WTC11 (cell line): ENCODE measurements at regions not wholly inside any gene's neighbourhood (a gene's known extent, or its start where the extent isn't known, plus 50 kb on each side); places are given as distances from the start of the nearest gene placed in this dataset.

ENCODE experiments used
- ATAC-seq: fragments of 200-7000 bp; cut with Tn5 transposase; 2 replicates; pipeline ENCODE4 v1.10.0; 2021; ENCODE audit warnings: mild to moderate bottlenecking, moderate library complexity
- CTCF ChIA-PET: fragments of 300-600 bp; sonication (Branson Sonifier 250); formaldehyde crosslinking; loops from one replicate; lab custom pipeline; 2021; ENCODE audit warnings: antibody characterized with exemption; lab: Charles Lee
- POLR2A ChIA-PET: fragments of 350-600 bp; sonication (Branson Sonifier 250); formaldehyde crosslinking; loops from one replicate; lab custom pipeline; 2021; ENCODE audit warnings: antibody characterized with exemption; lab: Charles Lee
- DNase-seq: peaks from one replicate; pipeline ENCODE4 v3.0.0; 2021; ENCODE audit warnings: low spot score
- H3K27ac Mint-ChIP-seq: 2 replicates; pipeline ENCODE4 v1.8.0; 2021; ENCODE audit warnings: mixed read lengths
- H3K27me3 Mint-ChIP-seq: 2 replicates; pipeline ENCODE4 v1.8.0; 2021; ENCODE audit warnings: low read depth, mild to moderate bottlenecking, moderate library complexity, mixed read lengths
- H3K36me3 Mint-ChIP-seq: 2 replicates; pipeline ENCODE4 v1.8.0; 2021; ENCODE audit warnings: mixed read lengths
- H3K4me1 Mint-ChIP-seq: 2 replicates; pipeline ENCODE4 v1.8.0; 2022; ENCODE audit warnings: mixed read lengths
- H3K4me3 Mint-ChIP-seq: 2 replicates; pipeline ENCODE4 v1.8.0; 2021; ENCODE audit warnings: mild to moderate bottlenecking, moderate library complexity, mixed read lengths
- H3K9me3 Mint-ChIP-seq: 2 replicates; pipeline ENCODE4 v1.8.0; 2021; ENCODE audit warnings: mixed read lengths
- ELF4 ChIP-seq: sonication (generic); formaldehyde crosslinking; IDR thresholded peaks from 2 replicates; pipeline ENCODE4 v1.8.1; 2022; ENCODE audit warnings: low read depth, mild to moderate bottlenecking, moderate library complexity, missing genetic modification reagents
- GRHL2 ChIP-seq: fragments of 250-450 bp; sonication (Bioruptor Pico); IDR thresholded peaks from 2 replicates; pipeline ENCODE4 v1.8.0; 2022; ENCODE audit warnings: mild to moderate bottlenecking, moderate library complexity; ENCODE audit not compliant: insufficient replicate concordance, severe bottlenecking
- JUN ChIP-seq: sonication (generic); formaldehyde crosslinking; IDR thresholded peaks from 2 replicates; pipeline ENCODE4 v1.8.0; 2023; ENCODE audit warnings: mild to moderate bottlenecking, missing genetic modification reagents
- NFYB ChIP-seq: sonication (generic); formaldehyde crosslinking; conservative IDR thresholded peaks from 2 replicates; pipeline ENCODE4 v1.8.0; 2022; ENCODE audit warnings: low read depth, missing genetic modification reagents
- OVOL2 ChIP-seq: fragments of 250-450 bp; sonication (Bioruptor Pico); IDR thresholded peaks from 2 replicates; pipeline ENCODE4 v1.9.0; 2021; ENCODE audit warnings: mild to moderate bottlenecking, borderline replicate concordance
- SOX15 ChIP-seq: fragments of 250-450 bp; sonication (Bioruptor Pico); IDR thresholded peaks from 2 replicates; pipeline ENCODE4 v1.9.0; 2021; ENCODE audit warnings: mild to moderate bottlenecking
- TEAD1 ChIP-seq: sonication (generic); formaldehyde crosslinking; IDR thresholded peaks from 2 replicates; pipeline ENCODE4 v1.8.0; 2022; ENCODE audit warnings: mild to moderate bottlenecking, missing genetic modification reagents
- TEAD4 ChIP-seq: sonication (generic); formaldehyde crosslinking; IDR thresholded peaks from 2 replicates; pipeline ENCODE4 v1.8.0; 2022; ENCODE audit warnings: mild to moderate bottlenecking, missing genetic modification reagents
- ZNF121 ChIP-seq: sonication (generic); formaldehyde crosslinking; IDR thresholded peaks from 2 replicates; pipeline ENCODE4 v1.8.0; 2023; ENCODE audit warnings: missing genetic modification reagents
- ZNF138 ChIP-seq: sonication (generic); formaldehyde crosslinking; conservative IDR thresholded peaks from 2 replicates; pipeline ENCODE4 v1.8.1; 2022; ENCODE audit warnings: mild to moderate bottlenecking, moderate library complexity, missing genetic modification reagents
- ZNF232 ChIP-seq: sonication (generic); formaldehyde crosslinking; IDR thresholded peaks from 2 replicates; pipeline ENCODE4 v1.8.0; 2022; ENCODE audit warnings: mild to moderate bottlenecking, missing genetic modification reagents
- TF ChIP-seq, protein P1 (sequence below): sonication (generic); formaldehyde crosslinking; IDR thresholded peaks from 2 replicates; pipeline ENCODE4 v1.8.1; 2022; ENCODE audit warnings: mild to moderate bottlenecking, moderate library complexity, missing genetic modification reagents
- TF ChIP-seq, protein P2 (sequence below): fragments of 200-600 bp; IDR thresholded peaks from 2 replicates; pipeline ENCODE4 v1.8.0; 2022; ENCODE audit warnings: antibody characterized with exemption
- TF ChIP-seq, protein P3 (sequence below): fragments of 250-450 bp; sonication (Bioruptor Pico); IDR thresholded peaks from 2 replicates; pipeline ENCODE4 v1.9.0; 2021; ENCODE audit warnings: mild to moderate bottlenecking, borderline replicate concordance
- TF ChIP-seq, protein P4 (sequence below): fragments of 250-450 bp; sonication (Bioruptor Pico); IDR thresholded peaks from 2 replicates; pipeline ENCODE4 v2.1.2; 2022; ENCODE audit warnings: mild to moderate bottlenecking, moderate library complexity
- TF ChIP-seq, protein P5 (sequence below): fragments of 250-450 bp; sonication (Bioruptor Pico); IDR thresholded peaks from 2 replicates; pipeline ENCODE4 v1.8.0; 2021; ENCODE audit warnings: mild to moderate bottlenecking
- TF ChIP-seq, protein P6 (sequence below): sonication (generic); formaldehyde crosslinking; IDR thresholded peaks from 2 replicates; pipeline ENCODE4 v1.8.1; 2023; ENCODE audit warnings: mild to moderate bottlenecking, moderate library complexity, missing genetic modification reagents
- TF ChIP-seq, protein P7 (sequence below): sonication (generic); formaldehyde crosslinking; conservative IDR thresholded peaks from 2 replicates; pipeline ENCODE4 v1.8.1; 2023; ENCODE audit warnings: mild to moderate bottlenecking, low read depth, missing genetic modification reagents, moderate library complexity
- TF ChIP-seq, protein P8 (sequence below): sonication (generic); formaldehyde crosslinking; IDR thresholded peaks from 2 replicates; pipeline ENCODE4 v1.8.0; 2022; ENCODE audit warnings: mild to moderate bottlenecking, missing genetic modification reagents

DNA sequence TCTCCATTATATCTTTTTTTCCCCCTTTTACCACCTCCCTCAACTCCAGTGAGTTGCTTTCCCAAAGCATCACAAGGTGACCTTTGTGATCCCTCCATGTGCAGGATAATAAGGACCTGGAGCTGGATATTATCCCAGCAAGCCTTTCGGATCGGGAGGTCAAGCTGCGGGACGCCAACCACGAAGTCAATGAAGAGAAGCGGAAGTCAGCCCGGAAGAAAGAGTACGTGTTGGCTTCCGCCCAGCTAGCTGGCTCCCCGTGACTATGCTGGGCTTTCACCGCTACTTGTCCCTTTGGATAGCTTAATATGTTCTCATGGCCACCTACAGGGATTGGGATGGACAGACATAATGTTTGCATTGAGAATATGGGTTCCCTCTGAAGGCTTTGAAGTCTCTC lies 273.7 kb upstream of the UMPS start:
- Mint-ChIP-seq H3K27me3 (no peaks in the 10 kb centered on the region; the same call in none of the 2 replicates), H3K4me1 (no peaks in the 10 kb centered on the region), H3K4me3 (no peak overlapping the region), H3K36me3 (no peaks in the 10 kb centered on the region), H3K9me3 (0 out of 2 replicates have a peak, but pooled peaks cover 4% of the 10 kb centered on the region), H3K27ac (no peak overlapping the region)
- POLR2A ChIA-PET, result no interaction called here
- DNase-seq (no peak), ATAC-seq (no peak)
- no peak for TF ChIP-seq ELF4 (CRISPR knock-in tag)
- TF ChIP-seq ZNF138, result no peak
- TF ChIP-seq, protein P1, sequence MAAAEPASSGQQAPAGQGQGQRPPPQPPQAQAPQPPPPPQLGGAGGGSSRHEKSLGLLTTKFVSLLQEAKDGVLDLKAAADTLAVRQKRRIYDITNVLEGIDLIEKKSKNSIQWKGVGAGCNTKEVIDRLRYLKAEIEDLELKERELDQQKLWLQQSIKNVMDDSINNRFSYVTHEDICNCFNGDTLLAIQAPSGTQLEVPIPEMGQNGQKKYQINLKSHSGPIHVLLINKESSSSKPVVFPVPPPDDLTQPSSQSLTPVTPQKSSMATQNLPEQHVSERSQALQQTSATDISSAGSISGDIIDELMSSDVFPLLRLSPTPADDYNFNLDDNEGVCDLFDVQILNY (CRISPR knock-in tag), result no peak
- no peak for TF ChIP-seq JUN (CRISPR knock-in tag)
- no peak for TF ChIP-seq NFYB
- TF ChIP-seq, protein P2, sequence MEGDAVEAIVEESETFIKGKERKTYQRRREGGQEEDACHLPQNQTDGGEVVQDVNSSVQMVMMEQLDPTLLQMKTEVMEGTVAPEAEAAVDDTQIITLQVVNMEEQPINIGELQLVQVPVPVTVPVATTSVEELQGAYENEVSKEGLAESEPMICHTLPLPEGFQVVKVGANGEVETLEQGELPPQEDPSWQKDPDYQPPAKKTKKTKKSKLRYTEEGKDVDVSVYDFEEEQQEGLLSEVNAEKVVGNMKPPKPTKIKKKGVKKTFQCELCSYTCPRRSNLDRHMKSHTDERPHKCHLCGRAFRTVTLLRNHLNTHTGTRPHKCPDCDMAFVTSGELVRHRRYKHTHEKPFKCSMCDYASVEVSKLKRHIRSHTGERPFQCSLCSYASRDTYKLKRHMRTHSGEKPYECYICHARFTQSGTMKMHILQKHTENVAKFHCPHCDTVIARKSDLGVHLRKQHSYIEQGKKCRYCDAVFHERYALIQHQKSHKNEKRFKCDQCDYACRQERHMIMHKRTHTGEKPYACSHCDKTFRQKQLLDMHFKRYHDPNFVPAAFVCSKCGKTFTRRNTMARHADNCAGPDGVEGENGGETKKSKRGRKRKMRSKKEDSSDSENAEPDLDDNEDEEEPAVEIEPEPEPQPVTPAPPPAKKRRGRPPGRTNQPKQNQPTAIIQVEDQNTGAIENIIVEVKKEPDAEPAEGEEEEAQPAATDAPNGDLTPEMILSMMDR, result no peak
- TF ChIP-seq, protein P3, sequence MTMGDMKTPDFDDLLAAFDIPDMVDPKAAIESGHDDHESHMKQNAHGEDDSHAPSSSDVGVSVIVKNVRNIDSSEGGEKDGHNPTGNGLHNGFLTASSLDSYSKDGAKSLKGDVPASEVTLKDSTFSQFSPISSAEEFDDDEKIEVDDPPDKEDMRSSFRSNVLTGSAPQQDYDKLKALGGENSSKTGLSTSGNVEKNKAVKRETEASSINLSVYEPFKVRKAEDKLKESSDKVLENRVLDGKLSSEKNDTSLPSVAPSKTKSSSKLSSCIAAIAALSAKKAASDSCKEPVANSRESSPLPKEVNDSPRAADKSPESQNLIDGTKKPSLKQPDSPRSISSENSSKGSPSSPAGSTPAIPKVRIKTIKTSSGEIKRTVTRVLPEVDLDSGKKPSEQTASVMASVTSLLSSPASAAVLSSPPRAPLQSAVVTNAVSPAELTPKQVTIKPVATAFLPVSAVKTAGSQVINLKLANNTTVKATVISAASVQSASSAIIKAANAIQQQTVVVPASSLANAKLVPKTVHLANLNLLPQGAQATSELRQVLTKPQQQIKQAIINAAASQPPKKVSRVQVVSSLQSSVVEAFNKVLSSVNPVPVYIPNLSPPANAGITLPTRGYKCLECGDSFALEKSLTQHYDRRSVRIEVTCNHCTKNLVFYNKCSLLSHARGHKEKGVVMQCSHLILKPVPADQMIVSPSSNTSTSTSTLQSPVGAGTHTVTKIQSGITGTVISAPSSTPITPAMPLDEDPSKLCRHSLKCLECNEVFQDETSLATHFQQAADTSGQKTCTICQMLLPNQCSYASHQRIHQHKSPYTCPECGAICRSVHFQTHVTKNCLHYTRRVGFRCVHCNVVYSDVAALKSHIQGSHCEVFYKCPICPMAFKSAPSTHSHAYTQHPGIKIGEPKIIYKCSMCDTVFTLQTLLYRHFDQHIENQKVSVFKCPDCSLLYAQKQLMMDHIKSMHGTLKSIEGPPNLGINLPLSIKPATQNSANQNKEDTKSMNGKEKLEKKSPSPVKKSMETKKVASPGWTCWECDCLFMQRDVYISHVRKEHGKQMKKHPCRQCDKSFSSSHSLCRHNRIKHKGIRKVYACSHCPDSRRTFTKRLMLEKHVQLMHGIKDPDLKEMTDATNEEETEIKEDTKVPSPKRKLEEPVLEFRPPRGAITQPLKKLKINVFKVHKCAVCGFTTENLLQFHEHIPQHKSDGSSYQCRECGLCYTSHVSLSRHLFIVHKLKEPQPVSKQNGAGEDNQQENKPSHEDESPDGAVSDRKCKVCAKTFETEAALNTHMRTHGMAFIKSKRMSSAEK (CRISPR knock-in tag), result no peak
- TF ChIP-seq OVOL2 (CRISPR knock-in tag), result no peak
- no peak for TF ChIP-seq TEAD1 (CRISPR knock-in tag)
- TF ChIP-seq, protein P4, sequence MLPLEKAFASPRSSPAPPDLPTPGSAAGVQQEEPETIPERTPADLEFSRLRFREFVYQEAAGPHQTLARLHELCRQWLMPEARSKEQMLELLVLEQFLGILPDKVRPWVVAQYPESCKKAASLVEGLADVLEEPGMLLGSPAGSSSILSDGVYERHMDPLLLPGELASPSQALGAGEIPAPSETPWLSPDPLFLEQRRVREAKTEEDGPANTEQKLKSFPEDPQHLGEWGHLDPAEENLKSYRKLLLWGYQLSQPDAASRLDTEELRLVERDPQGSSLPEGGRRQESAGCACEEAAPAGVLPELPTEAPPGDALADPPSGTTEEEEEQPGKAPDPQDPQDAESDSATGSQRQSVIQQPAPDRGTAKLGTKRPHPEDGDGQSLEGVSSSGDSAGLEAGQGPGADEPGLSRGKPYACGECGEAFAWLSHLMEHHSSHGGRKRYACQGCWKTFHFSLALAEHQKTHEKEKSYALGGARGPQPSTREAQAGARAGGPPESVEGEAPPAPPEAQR, result no peak
- no peak for TF ChIP-seq SOX15
- no peak for TF ChIP-seq ZNF232
- no peak for TF ChIP-seq ZNF121 (CRISPR knock-in tag)
- TF ChIP-seq, protein P5, sequence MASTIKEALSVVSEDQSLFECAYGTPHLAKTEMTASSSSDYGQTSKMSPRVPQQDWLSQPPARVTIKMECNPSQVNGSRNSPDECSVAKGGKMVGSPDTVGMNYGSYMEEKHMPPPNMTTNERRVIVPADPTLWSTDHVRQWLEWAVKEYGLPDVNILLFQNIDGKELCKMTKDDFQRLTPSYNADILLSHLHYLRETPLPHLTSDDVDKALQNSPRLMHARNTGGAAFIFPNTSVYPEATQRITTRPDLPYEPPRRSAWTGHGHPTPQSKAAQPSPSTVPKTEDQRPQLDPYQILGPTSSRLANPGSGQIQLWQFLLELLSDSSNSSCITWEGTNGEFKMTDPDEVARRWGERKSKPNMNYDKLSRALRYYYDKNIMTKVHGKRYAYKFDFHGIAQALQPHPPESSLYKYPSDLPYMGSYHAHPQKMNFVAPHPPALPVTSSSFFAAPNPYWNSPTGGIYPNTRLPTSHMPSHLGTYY (CRISPR knock-in tag), result no peak
- TF ChIP-seq TEAD4 (CRISPR knock-in tag), result no peak
- TF ChIP-seq, protein P6, sequence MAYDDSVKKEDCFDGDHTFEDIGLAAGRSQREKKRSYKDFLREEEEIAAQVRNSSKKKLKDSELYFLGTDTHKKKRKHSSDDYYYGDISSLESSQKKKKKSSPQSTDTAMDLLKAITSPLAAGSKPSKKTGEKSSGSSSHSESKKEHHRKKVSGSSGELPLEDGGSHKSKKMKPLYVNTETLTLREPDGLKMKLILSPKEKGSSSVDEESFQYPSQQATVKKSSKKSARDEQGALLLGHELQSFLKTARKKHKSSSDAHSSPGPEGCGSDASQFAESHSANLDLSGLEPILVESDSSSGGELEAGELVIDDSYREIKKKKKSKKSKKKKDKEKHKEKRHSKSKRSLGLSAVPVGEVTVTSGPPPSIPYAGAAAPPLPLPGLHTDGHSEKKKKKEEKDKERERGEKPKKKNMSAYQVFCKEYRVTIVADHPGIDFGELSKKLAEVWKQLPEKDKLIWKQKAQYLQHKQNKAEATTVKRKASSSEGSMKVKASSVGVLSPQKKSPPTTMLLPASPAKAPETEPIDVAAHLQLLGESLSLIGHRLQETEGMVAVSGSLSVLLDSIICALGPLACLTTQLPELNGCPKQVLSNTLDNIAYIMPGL, result no peak
- TF ChIP-seq GRHL2 (CRISPR knock-in tag), result no peak
- TF ChIP-seq, protein P7, sequence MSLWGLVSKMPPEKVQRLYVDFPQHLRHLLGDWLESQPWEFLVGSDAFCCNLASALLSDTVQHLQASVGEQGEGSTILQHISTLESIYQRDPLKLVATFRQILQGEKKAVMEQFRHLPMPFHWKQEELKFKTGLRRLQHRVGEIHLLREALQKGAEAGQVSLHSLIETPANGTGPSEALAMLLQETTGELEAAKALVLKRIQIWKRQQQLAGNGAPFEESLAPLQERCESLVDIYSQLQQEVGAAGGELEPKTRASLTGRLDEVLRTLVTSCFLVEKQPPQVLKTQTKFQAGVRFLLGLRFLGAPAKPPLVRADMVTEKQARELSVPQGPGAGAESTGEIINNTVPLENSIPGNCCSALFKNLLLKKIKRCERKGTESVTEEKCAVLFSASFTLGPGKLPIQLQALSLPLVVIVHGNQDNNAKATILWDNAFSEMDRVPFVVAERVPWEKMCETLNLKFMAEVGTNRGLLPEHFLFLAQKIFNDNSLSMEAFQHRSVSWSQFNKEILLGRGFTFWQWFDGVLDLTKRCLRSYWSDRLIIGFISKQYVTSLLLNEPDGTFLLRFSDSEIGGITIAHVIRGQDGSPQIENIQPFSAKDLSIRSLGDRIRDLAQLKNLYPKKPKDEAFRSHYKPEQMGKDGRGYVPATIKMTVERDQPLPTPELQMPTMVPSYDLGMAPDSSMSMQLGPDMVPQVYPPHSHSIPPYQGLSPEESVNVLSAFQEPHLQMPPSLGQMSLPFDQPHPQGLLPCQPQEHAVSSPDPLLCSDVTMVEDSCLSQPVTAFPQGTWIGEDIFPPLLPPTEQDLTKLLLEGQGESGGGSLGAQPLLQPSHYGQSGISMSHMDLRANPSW, result no peak
- TF ChIP-seq, protein P8, sequence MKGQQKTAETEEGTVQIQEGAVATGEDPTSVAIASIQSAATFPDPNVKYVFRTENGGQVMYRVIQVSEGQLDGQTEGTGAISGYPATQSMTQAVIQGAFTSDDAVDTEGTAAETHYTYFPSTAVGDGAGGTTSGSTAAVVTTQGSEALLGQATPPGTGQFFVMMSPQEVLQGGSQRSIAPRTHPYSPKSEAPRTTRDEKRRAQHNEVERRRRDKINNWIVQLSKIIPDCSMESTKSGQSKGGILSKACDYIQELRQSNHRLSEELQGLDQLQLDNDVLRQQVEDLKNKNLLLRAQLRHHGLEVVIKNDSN (CRISPR knock-in tag), result no peak
- CTCF ChIA-PET, result interaction anchor here (1.7 kb wide), 1 partner anchor 12 kb away, joined by 3 read pairs; no protein-coding TSS in a partner anchor
